Osteocyte (in vitro differentiated cells): ENCODE measurements at regions not wholly inside any gene's neighbourhood (a gene's known extent, or its start where the extent isn't known, plus 50 kb on each side); places are given as distances from the start of the nearest gene placed in this dataset.

Source experiments
- DNase-seq: peaks from one replicate; pipeline ENCODE4 v3.0.0; 2021; ENCODE audit warnings: mixed read lengths; ENCODE audit not compliant: unreplicated experiment; ENCODE audit errors: extremely low spot score
- H3K27ac Mint-ChIP-seq: one replicate; pipeline ENCODE4 v1.8.0; 2021; ENCODE audit warnings: mild to moderate bottlenecking, mixed read lengths; ENCODE audit not compliant: unreplicated experiment
- H3K27me3 Mint-ChIP-seq: one replicate; pipeline ENCODE4 v1.8.0; 2021; ENCODE audit warnings: mixed read lengths; ENCODE audit not compliant: unreplicated experiment
- H3K36me3 Mint-ChIP-seq: one replicate; pipeline ENCODE4 v1.8.0; 2021; ENCODE audit warnings: mixed read lengths; ENCODE audit not compliant: unreplicated experiment
- H3K4me1 Mint-ChIP-seq: one replicate; pipeline ENCODE4 v1.8.0; 2021; ENCODE audit warnings: mixed read lengths; ENCODE audit not compliant: unreplicated experiment
- H3K4me3 Mint-ChIP-seq: one replicate; pipeline ENCODE4 v1.8.0; 2021; ENCODE audit warnings: mild to moderate bottlenecking, moderate library complexity, mixed read lengths; ENCODE audit not compliant: unreplicated experiment
- H3K9me3 Mint-ChIP-seq: one replicate; pipeline ENCODE4 v1.8.0; 2021; ENCODE audit warnings: mixed read lengths; ENCODE audit not compliant: unreplicated experiment
- CTCF ChIP-seq: fragments of 200-600 bp; sonication (generic); IDR thresholded peaks from 2 replicates; pipeline ENCODE4 v1.5.0; 2021; ENCODE audit warnings: antibody characterized with exemption, mild to moderate bottlenecking, moderate library complexity

DNA sequence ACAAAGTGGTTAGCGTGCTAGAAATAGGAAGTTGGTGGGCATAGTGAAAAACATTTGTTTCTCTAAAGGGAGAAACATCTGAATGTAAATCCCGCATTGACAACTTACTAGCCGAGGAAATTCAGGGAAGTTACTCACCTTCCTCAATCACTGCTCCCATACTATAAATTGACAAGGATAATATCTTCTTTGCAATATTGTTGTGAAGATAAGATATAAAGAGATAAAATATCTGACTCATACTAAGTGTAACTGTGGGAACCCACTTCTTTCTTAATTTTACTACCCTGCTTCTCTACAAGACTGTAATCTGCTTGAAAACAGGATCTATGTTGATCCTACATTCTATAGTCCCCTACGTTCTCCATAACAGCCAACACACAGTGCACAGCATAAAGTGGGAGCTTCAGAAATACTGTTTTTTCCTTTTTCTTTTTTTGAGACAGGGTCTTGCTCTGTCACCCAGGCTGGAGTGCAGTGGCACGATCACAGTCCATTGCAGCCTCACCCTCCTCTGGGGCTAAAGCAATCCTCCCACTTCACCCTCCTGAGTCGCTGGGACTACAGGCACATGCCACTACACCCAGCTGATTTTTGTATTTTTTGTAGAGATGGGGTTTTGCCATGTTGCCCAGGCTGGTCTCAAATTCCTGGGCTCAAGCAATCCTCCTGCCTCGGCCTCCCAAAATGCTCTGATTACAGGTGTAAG lies 57.4 kb upstream of the C1orf21 start:
- Mint-ChIP-seq H3K27me3 (no peaks in the 10 kb centered on the region), H3K4me3 (no peak overlapping the region), H3K27ac (no peak overlapping the region), H3K36me3 (no peaks in the 10 kb centered on the region), H3K4me1 (peaks cover 7% of the 10 kb centered on the region), H3K9me3 (no peaks in the 10 kb centered on the region)
- DNase-seq: no peak
- no peak for TF ChIP-seq CTCF

DNA sequence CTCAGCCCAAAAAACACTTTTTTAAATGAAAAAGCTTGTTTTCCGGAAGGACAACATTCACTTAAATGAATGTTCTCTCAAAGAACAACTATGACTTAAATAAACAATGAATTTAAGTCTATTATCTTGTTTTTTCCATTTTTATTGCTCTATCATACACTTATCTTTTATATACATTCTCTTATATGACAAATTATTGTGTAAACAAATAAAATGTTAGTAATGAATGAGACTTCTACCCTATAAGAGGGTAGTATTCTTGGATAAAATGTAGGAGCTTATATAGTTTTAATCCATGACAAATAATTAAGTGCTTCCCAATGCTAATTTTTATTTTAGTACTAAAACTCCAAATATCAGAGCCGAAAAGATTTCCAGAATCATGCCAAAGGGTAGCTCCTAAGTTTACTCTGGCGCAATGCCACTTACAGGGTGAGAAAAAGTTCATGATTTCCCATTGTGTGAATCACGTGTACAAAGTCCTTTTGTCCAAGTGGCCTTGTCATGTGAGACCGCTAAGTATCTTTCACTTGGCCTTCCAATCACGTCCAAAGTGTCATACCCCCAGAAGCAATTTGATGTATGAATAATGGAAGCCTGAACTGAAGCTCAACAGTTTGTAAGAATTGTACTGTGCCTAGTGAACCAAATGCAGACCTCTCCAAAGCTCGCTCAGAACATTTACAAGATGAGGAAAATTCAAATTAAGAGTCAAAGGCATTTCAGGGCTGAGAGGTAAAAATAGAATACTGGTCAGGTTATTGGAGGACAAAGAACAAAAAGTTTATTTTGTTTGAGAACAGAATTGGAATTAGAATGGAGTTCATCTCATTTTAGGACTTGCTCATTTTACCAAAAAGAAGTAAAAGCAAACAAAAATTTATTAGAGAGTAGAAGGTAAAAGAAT lies 56.6 kb upstream of the C1orf21 start:
- Mint-ChIP-seq H3K4me3 (no peak overlapping the region), H3K27ac (no peak overlapping the region), H3K4me1 (peaks cover 7% of the 10 kb centered on the region), H3K27me3 (no peaks in the 10 kb centered on the region), H3K36me3 (no peaks in the 10 kb centered on the region), H3K9me3 (no peaks in the 10 kb centered on the region)
- DNase-seq: no peak
- TF ChIP-seq CTCF: no peak

DNA sequence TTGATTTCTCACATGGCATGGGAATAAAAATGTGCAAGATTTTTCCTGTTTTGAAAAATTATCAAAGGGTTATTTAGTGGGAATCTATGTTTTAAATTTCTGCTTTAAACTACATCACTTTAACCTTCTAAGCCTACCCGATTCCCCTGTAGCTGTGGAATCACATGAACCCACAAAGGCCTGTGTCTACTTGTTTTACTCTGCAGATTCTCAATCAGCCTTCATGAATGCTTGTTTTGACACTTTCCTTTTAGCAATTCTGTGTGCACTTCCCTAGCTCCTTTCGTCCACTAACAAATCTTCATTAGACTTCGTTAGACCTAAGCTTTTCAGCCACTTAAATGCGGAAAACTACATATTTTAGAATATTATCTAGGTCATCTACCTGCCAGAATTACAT lies 56.0 kb upstream of the C1orf21 start:
- Mint-ChIP-seq H3K9me3 (no peaks in the 10 kb centered on the region), H3K27ac (no peak overlapping the region), H3K4me1 (peaks cover 7% of the 10 kb centered on the region), H3K27me3 (no peaks in the 10 kb centered on the region), H3K4me3 (no peak overlapping the region), H3K36me3 (no peaks in the 10 kb centered on the region)
- no peak for DNase-seq
- TF ChIP-seq CTCF: no peak
